ENCODE measurements at regions not wholly inside any gene's neighbourhood (a gene's known extent, or its start where the extent isn't known, plus 50 kb on each side); places are given as distances from the start of the nearest gene placed in this dataset.

DNA sequence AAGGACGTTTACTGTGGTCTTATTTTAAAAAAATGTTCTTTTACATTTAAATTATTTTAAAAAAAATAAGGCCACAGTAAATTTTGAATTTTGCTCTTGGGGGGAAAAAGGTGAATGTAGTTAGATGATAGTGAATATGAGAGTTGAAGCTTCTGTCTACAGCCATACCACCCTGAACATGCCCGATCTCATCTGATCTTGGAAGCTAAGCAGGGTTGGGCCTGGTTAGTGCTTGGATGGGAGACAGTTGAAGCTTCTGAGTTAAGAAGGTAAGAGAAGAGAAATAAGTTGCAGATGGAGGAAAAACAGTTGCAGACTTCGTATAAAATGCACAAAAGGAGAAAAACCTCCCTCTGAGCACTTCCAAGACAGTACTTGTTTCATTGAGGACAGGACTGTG, 115.6 kb upstream of the NR3C2 start:
- Histone ChIP-seq H3K79me2 (ENCODE audit: insufficient read depth, low read length) (no peaks in the 10 kb centered on the region), H3K4me3 (ENCODE audit: insufficient read depth, low read length, poor library complexity, severe bottlenecking) (no peak overlapping the region), H3K27me3 (ENCODE audit: low read length) (no peaks in the 10 kb centered on the region), H2AFZ (ENCODE audit: low read depth, low read length, severe bottlenecking) (no peak overlapping the region), H3K4me2 (ENCODE audit: low read depth, low read length, poor library complexity, severe bottlenecking) (no peak overlapping the region), H3K9ac (ENCODE audit: low read length) (no peak overlapping the region), H4K20me1 (ENCODE audit: low read depth, low read length) (no peaks in the 10 kb centered on the region), H3K9me3 (ENCODE audit: insufficient read depth, low read length) (no peaks in the 10 kb centered on the region), H3F3A (ENCODE audit: insufficient read depth) (no peaks in the 10 kb centered on the region), H3K36me3 (ENCODE audit: low read length) (no peaks in the 10 kb centered on the region), H3K9me2 (replicated peaks; ENCODE audit: insufficient read depth, low read length) (no peaks in the 10 kb centered on the region), H3K27ac (ENCODE audit: low read depth, low read length) (no peak overlapping the region)
- TF ChIP-seq, protein P1, sequence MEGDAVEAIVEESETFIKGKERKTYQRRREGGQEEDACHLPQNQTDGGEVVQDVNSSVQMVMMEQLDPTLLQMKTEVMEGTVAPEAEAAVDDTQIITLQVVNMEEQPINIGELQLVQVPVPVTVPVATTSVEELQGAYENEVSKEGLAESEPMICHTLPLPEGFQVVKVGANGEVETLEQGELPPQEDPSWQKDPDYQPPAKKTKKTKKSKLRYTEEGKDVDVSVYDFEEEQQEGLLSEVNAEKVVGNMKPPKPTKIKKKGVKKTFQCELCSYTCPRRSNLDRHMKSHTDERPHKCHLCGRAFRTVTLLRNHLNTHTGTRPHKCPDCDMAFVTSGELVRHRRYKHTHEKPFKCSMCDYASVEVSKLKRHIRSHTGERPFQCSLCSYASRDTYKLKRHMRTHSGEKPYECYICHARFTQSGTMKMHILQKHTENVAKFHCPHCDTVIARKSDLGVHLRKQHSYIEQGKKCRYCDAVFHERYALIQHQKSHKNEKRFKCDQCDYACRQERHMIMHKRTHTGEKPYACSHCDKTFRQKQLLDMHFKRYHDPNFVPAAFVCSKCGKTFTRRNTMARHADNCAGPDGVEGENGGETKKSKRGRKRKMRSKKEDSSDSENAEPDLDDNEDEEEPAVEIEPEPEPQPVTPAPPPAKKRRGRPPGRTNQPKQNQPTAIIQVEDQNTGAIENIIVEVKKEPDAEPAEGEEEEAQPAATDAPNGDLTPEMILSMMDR (IDR thresholded peaks at IDR 0.05; ENCODE audit: insufficient read depth, low read length, poor library complexity, severe bottlenecking): no peak
- TF ChIP-seq EZH2phosphoT487 (conservative IDR thresholded peaks at IDR 0.05; ENCODE audit: low read length): no peak

DNA sequence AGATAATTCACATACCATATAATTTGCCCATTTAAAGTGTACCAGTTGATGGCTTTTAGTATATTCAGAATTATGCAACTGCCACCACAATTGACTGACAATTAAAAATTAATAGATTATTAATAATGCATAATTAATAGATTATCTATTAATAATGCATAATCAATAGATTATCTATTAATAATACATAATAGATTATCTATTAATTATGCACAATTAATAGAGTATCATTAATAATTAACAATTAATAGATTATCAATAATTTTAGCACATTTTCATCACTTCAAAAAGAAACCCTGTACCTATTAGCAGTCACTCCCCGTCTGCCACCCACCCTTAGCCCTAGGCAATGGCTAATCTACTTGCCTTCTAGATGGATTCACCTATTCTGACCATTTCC, 108.6 kb upstream of the NR3C2 start:
- H3K9ac ChIP-seq (ENCODE audit: low read length): no peak overlapping the region
- no peak overlapping the region for H3K27ac ChIP-seq (ENCODE audit: low read depth, low read length)
- no peaks in the 10 kb centered on the region for H3F3A ChIP-seq (ENCODE audit: insufficient read depth)
- H3K4me2 ChIP-seq (ENCODE audit: low read depth, low read length, poor library complexity, severe bottlenecking): no peak overlapping the region
- no peaks in the 10 kb centered on the region for H3K9me2 ChIP-seq (replicated peaks; ENCODE audit: insufficient read depth, low read length)
- no peaks in the 10 kb centered on the region for H3K36me3 ChIP-seq (ENCODE audit: low read length)
- no peaks in the 10 kb centered on the region for H3K9me3 ChIP-seq (ENCODE audit: insufficient read depth, low read length)
- no peaks in the 10 kb centered on the region for H3K79me2 ChIP-seq (ENCODE audit: insufficient read depth, low read length)
- no peaks in the 10 kb centered on the region for H4K20me1 ChIP-seq (ENCODE audit: low read depth, low read length)
- no peak overlapping the region for H2AFZ ChIP-seq (ENCODE audit: low read depth, low read length, severe bottlenecking)
- H3K27me3 ChIP-seq (ENCODE audit: low read length): no peaks in the 10 kb centered on the region
- TF ChIP-seq, protein P1 (IDR thresholded peaks at IDR 0.05; ENCODE audit: insufficient read depth, low read length, poor library complexity, severe bottlenecking): no peak
- TF ChIP-seq EZH2phosphoT487 (conservative IDR thresholded peaks at IDR 0.05; ENCODE audit: low read length): no peak
- H3K4me3 ChIP-seq (ENCODE audit: insufficient read depth, low read length, poor library complexity, severe bottlenecking): no peak overlapping the region

DNA sequence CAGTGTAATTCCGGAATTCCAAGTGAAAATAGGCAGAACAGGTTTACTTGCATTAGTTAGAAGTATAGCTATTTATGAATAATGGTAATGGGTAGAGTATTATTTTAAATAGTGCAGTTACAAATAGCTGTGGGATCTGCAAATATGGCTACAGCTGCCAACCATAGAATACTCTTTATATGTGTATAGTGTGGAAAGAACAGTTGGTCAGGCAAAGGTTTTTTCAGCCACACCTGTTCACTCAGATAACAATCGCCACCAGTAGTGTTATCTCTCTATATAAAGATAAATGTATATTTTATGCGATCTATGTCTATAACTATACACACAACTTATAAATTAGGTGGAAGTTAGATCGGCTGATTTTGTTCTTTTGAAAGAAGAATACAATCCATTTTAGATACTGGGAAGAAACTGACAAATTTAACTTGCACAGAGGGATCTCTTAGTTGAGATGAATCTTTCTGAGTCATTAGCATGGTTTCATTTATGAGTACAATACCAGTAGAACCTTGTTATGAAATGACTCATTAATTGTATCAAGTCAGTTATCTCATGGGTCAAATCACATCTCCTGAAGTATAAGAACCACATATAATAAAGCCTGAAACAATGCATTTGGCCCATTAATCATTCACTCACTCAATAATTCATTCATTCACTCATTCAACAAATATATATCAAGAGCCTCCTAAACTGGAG, 100.9 kb upstream of the NR3C2 start:
- H3K9me3 ChIP-seq (ENCODE audit: insufficient read depth, low read length): no peaks in the 10 kb centered on the region
- H3K9me2 ChIP-seq (replicated peaks; ENCODE audit: insufficient read depth, low read length): 0 out of 2 replicates have a peak, but pooled peaks cover 3% of the 10 kb centered on the region
- no peak overlapping the region for H2AFZ ChIP-seq (ENCODE audit: low read depth, low read length, severe bottlenecking)
- no peaks in the 10 kb centered on the region for H3K27me3 ChIP-seq (ENCODE audit: low read length)
- H4K20me1 ChIP-seq (ENCODE audit: low read depth, low read length): no peaks in the 10 kb centered on the region
- H3K27ac ChIP-seq (ENCODE audit: low read depth, low read length): no peak overlapping the region
- no peak overlapping the region for H3K4me2 ChIP-seq (ENCODE audit: low read depth, low read length, poor library complexity, severe bottlenecking)
- H3K79me2 ChIP-seq (ENCODE audit: insufficient read depth, low read length): no peaks in the 10 kb centered on the region
- H3K36me3 ChIP-seq (ENCODE audit: low read length): no peaks in the 10 kb centered on the region
- TF ChIP-seq, protein P1 (IDR thresholded peaks at IDR 0.05; ENCODE audit: insufficient read depth, low read length, poor library complexity, severe bottlenecking): no peak
- no peak for TF ChIP-seq EZH2phosphoT487 (conservative IDR thresholded peaks at IDR 0.05; ENCODE audit: low read length)
- H3F3A ChIP-seq (ENCODE audit: insufficient read depth): no peaks in the 10 kb centered on the region
- H3K4me3 ChIP-seq (ENCODE audit: insufficient read depth, low read length, poor library complexity, severe bottlenecking): no peak overlapping the region
- no peak overlapping the region for H3K9ac ChIP-seq (ENCODE audit: low read length)
